OCI-LY7 (cell line): ENCODE measurements at regions not wholly inside any gene's neighbourhood (a gene's known extent, or its start where the extent isn't known, plus 50 kb on each side); places are given as distances from the start of the nearest gene placed in this dataset.
"Not testable (repeated sequence)": the region's sequence is repeated elsewhere in the genome, so short reads cannot be mapped to it uniquely, and the experiment has no call there.

Experiments
- BruUV-seq: library from RNA; stranded (reverse); fragments of 400-500 nt; replicated peaks from 2 replicates; lab custom pipeline; 2021; lab: Mats Ljungman, UMichigan
- CTCF ChIA-PET: fragments of 300-600 bp; sonication (Branson Sonifier 250); formaldehyde crosslinking; loops from one replicate; lab custom pipeline; 2022; ENCODE audit warnings: antibody characterized with exemption; ENCODE audit not compliant: unreplicated experiment; lab: Charles Lee
- POLR2A ChIA-PET: fragments of 300-600 bp; sonication (Branson Sonifier 250); formaldehyde crosslinking; loops from one replicate; lab custom pipeline; 2022; ENCODE audit warnings: antibody characterized with exemption; lab: Charles Lee
- DNase-seq: peaks from one replicate; pipeline ENCODE4 v3.0.0-alpha.2; 2015; ENCODE audit warnings: low spot score
- H2AFZ ChIP-seq: fragments of 200-600 bp; sonication (generic), shearing (Covaris generic); 2 replicates; pipeline ENCODE4 v1.6.1; 2014; ENCODE audit warnings: mild to moderate bottlenecking, antibody characterized with exemption, low read length, moderate library complexity
- H3K27ac ChIP-seq: fragments of 200-600 bp; sonication (generic); 2 replicates; pipeline ENCODE4 v1.5.1; 2014; ENCODE audit warnings: mixed run types, low read depth, mild to moderate bottlenecking, moderate library complexity, low read length, inconsistent platforms; ENCODE audit not compliant: poor library complexity, severe bottlenecking
- H3K36me3 ChIP-seq: fragments of 200-600 bp; sonication (generic); 2 replicates; pipeline ENCODE4 v1.6.1; 2014; ENCODE audit warnings: mild to moderate bottlenecking, antibody characterized with exemption, low read length, moderate library complexity, mixed read lengths; ENCODE audit not compliant: insufficient read depth
- H3K4me1 ChIP-seq: fragments of 200-600 bp; sonication (generic); 2 replicates; pipeline ENCODE4 v1.5.1; 2014; ENCODE audit warnings: mild to moderate bottlenecking, low read length; ENCODE audit not compliant: insufficient read depth, poor library complexity, severe bottlenecking
- H3K4me2 ChIP-seq: fragments of 200-600 bp; sonication (generic); 2 replicates; pipeline ENCODE4 v1.6.1; 2014; ENCODE audit warnings: mild to moderate bottlenecking, low read length
- H3K4me3 ChIP-seq: fragments of 200-600 bp; sonication (generic); 2 replicates; pipeline ENCODE4 v1.5.1; 2014; ENCODE audit warnings: mild to moderate bottlenecking, low read depth, low read length; ENCODE audit not compliant: poor library complexity, severe bottlenecking
- H3K79me2 ChIP-seq: fragments of 200-600 bp; sonication (generic); 2 replicates; pipeline ENCODE4 v1.6.1; 2016; ENCODE audit warnings: low read depth, mild to moderate bottlenecking, low read length, moderate library complexity, mixed read lengths; ENCODE audit not compliant: insufficient read depth
- H3K9me2 ChIP-seq: fragments of 200-600 bp; sonication (generic); 2 replicates; pipeline ENCODE4 v1.6.1; 2016; ENCODE audit warnings: mild to moderate bottlenecking, low read length, mixed read lengths; ENCODE audit not compliant: insufficient read depth
- H3K9me3 ChIP-seq: fragments of 200-600 bp; sonication (generic); 2 replicates; pipeline ENCODE4 v1.6.1; 2014; ENCODE audit warnings: mild to moderate bottlenecking, mixed run types, low read length, mixed read lengths
- H4K20me1 ChIP-seq: fragments of 200-600 bp; sonication (generic); 2 replicates; pipeline ENCODE4 v1.6.1; 2014; ENCODE audit warnings: mild to moderate bottlenecking, antibody characterized with exemption, low read length, moderate library complexity, mixed read lengths; ENCODE audit not compliant: insufficient read depth
- EZH2phosphoT487 ChIP-seq: fragments of 200-600 bp; sonication (generic); IDR thresholded peaks from 2 replicates; pipeline ENCODE4 v1.6.1; 2018; ENCODE audit warnings: low read depth, borderline replicate concordance, mild to moderate bottlenecking, mixed run types, antibody characterized with exemption, low read length, moderate library complexity, mixed read lengths
- intact Hi-C: fragments of 100-400 bp; cut with micrococcal nuclease; formaldehyde crosslinking; loops from one replicate; pipeline ENCODE4 v1.10.0; 2022; ENCODE audit not compliant: unreplicated experiment
- TF ChIP-seq, protein P1 (sequence below): fragments of 200-600 bp; sonication (generic); conservative IDR thresholded peaks from 2 replicates; pipeline ENCODE4 v1.5.1; 2014; ENCODE audit warnings: mild to moderate bottlenecking, antibody characterized with exemption, low read length, moderate library complexity, mixed read lengths

GRCh38 chr10:21347785-21348170 lies 177.7 kb downstream of the SKIDA1 start:
- H3K27ac ChIP-seq: no peak overlapping the region
- no peaks in the 10 kb centered on the region for H3K9me3 ChIP-seq
- H3K4me1 ChIP-seq: no peaks in the 10 kb centered on the region
- CTCF ChIA-PET: no interaction called here
- H3K4me2 ChIP-seq: no peak overlapping the region
- POLR2A ChIA-PET: no interaction called here
- H3K4me3 ChIP-seq: no peak overlapping the region
- BruUV-seq: no TSS peak
- no peak for TF ChIP-seq EZH2phosphoT487
- TF ChIP-seq, protein P1, sequence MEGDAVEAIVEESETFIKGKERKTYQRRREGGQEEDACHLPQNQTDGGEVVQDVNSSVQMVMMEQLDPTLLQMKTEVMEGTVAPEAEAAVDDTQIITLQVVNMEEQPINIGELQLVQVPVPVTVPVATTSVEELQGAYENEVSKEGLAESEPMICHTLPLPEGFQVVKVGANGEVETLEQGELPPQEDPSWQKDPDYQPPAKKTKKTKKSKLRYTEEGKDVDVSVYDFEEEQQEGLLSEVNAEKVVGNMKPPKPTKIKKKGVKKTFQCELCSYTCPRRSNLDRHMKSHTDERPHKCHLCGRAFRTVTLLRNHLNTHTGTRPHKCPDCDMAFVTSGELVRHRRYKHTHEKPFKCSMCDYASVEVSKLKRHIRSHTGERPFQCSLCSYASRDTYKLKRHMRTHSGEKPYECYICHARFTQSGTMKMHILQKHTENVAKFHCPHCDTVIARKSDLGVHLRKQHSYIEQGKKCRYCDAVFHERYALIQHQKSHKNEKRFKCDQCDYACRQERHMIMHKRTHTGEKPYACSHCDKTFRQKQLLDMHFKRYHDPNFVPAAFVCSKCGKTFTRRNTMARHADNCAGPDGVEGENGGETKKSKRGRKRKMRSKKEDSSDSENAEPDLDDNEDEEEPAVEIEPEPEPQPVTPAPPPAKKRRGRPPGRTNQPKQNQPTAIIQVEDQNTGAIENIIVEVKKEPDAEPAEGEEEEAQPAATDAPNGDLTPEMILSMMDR: no peak
- DNase-seq: no peak
- H4K20me1 ChIP-seq: no peaks in the 10 kb centered on the region
- intact Hi-C loops: no loop called here
- no peak overlapping the region for H2AFZ ChIP-seq
- no peaks in the 10 kb centered on the region for H3K9me2 ChIP-seq
- H3K79me2 ChIP-seq: no peaks in the 10 kb centered on the region
- no peaks in the 10 kb centered on the region for H3K36me3 ChIP-seq

DNA sequence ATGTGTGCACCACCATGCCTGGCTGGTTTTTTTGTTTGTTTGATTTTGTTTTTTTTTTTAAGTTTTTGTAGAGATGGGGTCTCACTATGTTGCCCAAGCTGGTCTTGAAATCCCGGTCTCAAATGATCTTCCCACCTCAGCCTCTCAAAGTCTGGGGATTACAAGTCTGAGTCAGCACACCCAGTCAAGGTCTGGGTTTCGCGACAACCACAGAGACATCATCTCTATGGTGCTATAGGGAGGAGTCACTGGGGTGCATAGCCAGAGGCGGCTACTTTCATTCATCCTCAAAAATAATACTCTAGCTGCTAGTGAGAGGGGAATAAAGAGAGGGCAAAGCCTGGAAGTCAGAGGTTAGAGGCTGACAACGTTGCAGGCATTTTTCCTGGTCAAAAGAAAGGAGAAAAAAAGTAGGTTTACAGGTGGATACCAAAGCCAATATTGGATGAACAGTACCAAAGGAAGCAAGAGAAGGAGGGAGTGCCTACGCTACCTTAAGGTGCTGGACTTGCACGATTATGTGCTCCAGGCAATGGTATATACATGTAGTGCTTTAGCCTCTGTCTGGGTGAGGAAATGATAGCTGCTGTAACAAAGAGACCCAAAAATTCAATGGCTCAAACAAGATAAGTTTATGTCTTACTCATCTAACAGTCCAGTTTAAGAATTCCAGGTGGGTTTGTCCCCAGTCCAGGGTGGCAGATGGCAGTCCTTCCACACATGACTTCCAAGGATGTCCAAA lies 178.3 kb downstream of the SKIDA1 start:
- no peak overlapping the region for H2AFZ ChIP-seq
- BruUV-seq: no TSS peak
- H3K4me3 ChIP-seq: no peak overlapping the region
- H3K79me2 ChIP-seq: no peaks in the 10 kb centered on the region
- POLR2A ChIA-PET: interaction anchor here (0.6 kb wide), 1 partner anchor 8 kb away, joined by 3 read pairs; no protein-coding TSS in a partner anchor
- DNase-seq: no peak
- H3K4me1 ChIP-seq: no peaks in the 10 kb centered on the region
- H3K27ac ChIP-seq: no peak overlapping the region
- H3K36me3 ChIP-seq: no peaks in the 10 kb centered on the region
- intact Hi-C loops: no loop called here
- no peak for TF ChIP-seq EZH2phosphoT487
- TF ChIP-seq, protein P1: no peak
- no peaks in the 10 kb centered on the region for H3K9me3 ChIP-seq
- H3K9me2 ChIP-seq: no peaks in the 10 kb centered on the region
- no peaks in the 10 kb centered on the region for H4K20me1 ChIP-seq
- CTCF ChIA-PET: no interaction called here
- no peak overlapping the region for H3K4me2 ChIP-seq

DNA sequence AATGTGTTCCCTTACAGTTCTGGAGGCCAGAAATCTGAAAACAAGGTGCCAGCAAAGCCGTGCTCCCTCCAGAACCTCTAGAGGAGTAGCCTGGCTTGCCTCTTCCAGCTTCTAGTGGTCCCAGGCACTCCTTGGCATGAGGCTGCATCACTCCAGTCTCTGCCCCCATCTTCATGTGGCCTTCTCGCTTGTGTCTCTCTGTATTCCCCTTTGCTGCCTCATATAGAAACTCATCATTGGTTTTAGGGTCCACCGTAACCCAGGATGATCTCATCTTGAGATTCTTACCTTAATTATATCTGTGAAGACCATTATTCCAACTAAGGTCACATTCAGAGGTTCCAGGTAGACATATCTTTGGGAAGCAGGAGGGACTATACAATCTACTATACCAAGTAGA lies 182.4 kb downstream of the SKIDA1 start:
- no peak overlapping the region for H2AFZ ChIP-seq
- no peaks in the 10 kb centered on the region for H3K9me2 ChIP-seq
- H3K4me1 ChIP-seq: no peaks in the 10 kb centered on the region
- no peak overlapping the region for H3K27ac ChIP-seq
- BruUV-seq: no TSS peak
- H3K4me2 ChIP-seq: no peak overlapping the region
- no peaks in the 10 kb centered on the region for H4K20me1 ChIP-seq
- H3K4me3 ChIP-seq: no peak overlapping the region
- CTCF ChIA-PET: no interaction called here
- TF ChIP-seq, protein P1: no peak
- TF ChIP-seq EZH2phosphoT487: no peak
- no peaks in the 10 kb centered on the region for H3K36me3 ChIP-seq
- H3K9me3 ChIP-seq: no peaks in the 10 kb centered on the region
- no peak for DNase-seq
- POLR2A ChIA-PET: no interaction called here
- intact Hi-C loops: no loop called here
- no peaks in the 10 kb centered on the region for H3K79me2 ChIP-seq

DNA sequence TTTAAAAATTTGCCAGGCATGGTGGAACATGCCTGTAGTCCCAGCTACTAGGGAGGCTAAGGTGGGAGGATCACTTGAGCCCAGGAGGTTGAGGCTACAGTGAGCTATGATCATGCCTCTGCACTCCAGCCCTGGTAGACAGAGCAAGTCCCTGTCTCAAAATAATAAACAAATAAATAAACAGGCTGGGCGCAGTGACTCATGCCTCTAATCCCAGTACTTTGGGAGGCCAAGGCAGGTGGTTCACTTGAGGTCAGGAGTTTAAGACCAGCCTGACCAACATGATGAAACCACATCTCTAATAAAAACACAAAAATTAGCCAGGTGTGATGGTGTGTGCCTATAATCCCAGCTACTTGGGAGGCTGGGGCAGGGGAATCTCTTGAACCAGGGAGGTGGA lies 183.0 kb downstream of the SKIDA1 start:
- H3K36me3 ChIP-seq, H3K27ac ChIP-seq, H4K20me1 ChIP-seq, H3K4me2 ChIP-seq, BruUV-seq, H3K79me2 ChIP-seq, H3K4me3 ChIP-seq, CTCF ChIA-PET, H3K9me3 ChIP-seq, DNase-seq, POLR2A ChIA-PET, H3K9me2 ChIP-seq, intact Hi-C loops, H2AFZ ChIP-seq, H3K4me1 ChIP-seq: not testable (repeated sequence)
